Caki2 (cell line): ENCODE measurements at regions not wholly inside any gene's neighbourhood (a gene's known extent, or its start where the extent isn't known, plus 50 kb on each side); places are given as distances from the start of the nearest gene placed in this dataset.
A peak's percentile ranks its signal among the peaks of the same experiment; 100 is the strongest.
"Not testable (repeated sequence)": the region's sequence is repeated elsewhere in the genome, so short reads cannot be mapped to it uniquely, and the experiment has no call there.

Source experiments
- DNase-seq: peaks from one replicate; pipeline ENCODE4 v3.0.0-alpha.2; 2015; ENCODE audit warnings: low read depth
- in situ Hi-C: cut with HindIII; loops from 2 replicates; pipeline ENCODE4 v1.10.0; 2016; ENCODE audit warnings: low sequenced_read_pairs, low pct_unique_long_range_greater_than_20kb, mixed read lengths

GRCh38 chr4:175335331-175335730, 417.2 kb downstream of the ADAM29 start:
- in situ Hi-C loops, result no loop called here

DNA sequence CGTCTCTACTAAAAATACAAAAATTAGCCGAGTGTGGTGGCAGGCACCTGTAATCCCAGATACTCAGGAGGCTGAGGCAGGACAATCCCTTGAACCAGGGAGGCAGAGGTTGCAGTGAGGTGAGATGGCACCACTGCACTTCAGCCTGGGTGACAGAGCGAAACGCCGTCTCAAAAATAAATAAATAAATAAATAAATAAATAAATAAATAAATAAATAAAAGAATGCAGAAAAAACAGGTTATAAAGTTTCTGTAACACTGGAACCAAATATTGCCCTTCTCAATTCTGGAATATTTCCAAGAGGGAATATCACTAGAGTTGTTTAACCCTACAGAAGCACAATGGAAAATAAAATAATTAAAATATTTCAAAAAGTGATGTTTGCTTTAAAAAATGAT, 418.4 kb downstream of the ADAM29 start:
- DNase-seq, in situ Hi-C loops: not testable (repeated sequence)

More at GRCh38 chr4:175335331-175335730, 417.2 kb downstream of the ADAM29 start:
- DNase-seq, result no peak

- DNase-seq, result no peak
These were observed 421.0 kb downstream of the ADAM29 start for GRCh38 chr4:175339100-175339707.

GRCh38 chr4:175341203-175341755, 423.1 kb downstream of the ADAM29 start:
- in situ Hi-C loops, result no loop called here
- no peak for DNase-seq

More at GRCh38 chr4:175339100-175339707, 421.0 kb downstream of the ADAM29 start:
- in situ Hi-C loops, result no loop called here

DNA sequence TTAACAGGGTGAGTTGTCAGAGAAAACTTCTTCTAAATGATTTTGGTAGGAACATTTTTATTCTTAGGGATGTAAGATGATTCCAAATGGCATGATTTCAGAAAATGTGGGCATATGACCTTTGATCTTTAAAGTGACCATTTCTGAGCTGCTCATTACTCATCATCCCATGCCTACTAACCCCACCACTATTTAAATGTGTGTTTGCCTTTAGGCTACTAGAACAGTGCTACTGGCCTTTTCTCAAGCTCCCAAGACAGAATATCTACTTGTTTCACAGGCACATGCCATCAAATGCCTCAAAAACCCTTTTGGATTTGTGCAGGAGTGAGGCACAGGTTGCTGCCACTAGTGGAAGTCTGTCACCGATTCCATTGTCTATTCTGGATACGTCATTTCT, 428.2 kb downstream of the ADAM29 start:
- in situ Hi-C loops, result no loop called here
- peak; percentile 16 for DNase-seq

- in situ Hi-C loops, result no loop called here
- no peak for DNase-seq
These were observed 432.1 kb downstream of the ADAM29 start for GRCh38 chr4:175350246-175350645.

- no peak for DNase-seq
- in situ Hi-C loops, result no loop called here
These were observed 433.3 kb downstream of the ADAM29 start for GRCh38 chr4:175351473-175351872.

- DNase-seq, result no peak
- in situ Hi-C loops, result no loop called here
These were observed 443.0 kb downstream of the GPM6A start for GRCh38 chr4:175369087-175369486.

- in situ Hi-C loops, result no loop called here
- DNase-seq, result no peak
These were observed 441.0 kb downstream of the GPM6A start for GRCh38 chr4:175371091-175371490.

- in situ Hi-C loops, result no loop called here
- no peak for DNase-seq
These were observed 439.0 kb downstream of the GPM6A start for GRCh38 chr4:175373031-175373430.

DNA sequence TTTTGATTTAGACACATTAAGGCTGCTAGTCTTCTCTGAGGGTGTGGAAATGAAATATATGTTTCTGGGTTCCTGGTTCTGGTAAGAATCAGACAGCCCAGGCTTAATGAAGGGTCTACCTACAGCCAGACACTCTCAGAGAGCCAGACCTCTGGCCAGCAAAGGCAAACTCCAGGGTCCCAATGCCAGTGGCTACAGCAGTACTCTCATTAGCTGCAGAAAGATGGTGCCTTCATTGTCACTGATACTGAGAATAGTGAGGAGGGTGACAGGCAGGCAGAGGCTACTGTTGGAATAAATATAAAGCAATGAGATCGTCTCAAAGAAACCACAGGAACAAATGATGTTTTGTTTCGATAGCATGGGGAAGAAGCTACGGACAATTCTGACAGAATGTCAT, 437.6 kb downstream of the GPM6A start:
- in situ Hi-C loops, result no loop called here
- no peak for DNase-seq

DNA sequence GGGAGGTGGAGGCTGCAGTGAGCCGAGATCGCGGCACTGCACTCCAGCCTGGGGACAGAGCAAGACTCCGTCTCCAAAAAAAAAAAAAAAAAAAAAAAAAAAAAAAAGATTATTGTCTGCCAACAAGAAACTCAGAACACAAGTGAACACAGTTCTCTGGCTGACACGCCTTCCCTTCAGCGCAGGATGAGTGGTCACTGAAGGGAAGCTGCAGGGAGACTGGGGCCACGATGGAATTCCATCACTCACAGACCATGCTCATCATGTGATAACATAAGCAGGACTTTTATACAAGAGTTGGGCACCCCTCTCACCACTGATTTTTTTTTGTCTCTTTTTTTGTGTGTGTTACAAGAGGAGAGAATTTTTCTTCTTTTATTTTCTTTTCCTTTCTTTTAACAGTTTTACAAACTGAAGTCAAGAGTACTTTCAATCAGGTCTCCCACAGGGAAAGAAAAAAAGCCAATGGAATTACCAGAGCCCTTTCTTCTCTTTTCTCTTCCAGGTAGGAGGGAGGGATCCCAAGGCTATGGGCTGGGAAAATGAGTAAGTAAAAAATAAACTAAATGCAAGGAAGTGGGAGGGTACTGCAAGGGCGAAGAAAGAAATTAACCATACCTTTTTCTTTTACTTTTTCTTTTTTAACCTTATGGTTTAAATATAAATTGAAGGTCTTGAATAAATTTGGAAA, 435.6 kb downstream of the GPM6A start:
- DNase-seq, result no peak
- in situ Hi-C loops, result no loop called here

- in situ Hi-C loops, result no loop called here
- no peak for DNase-seq
These were observed 434.9 kb downstream of the GPM6A start for GRCh38 chr4:175377203-175377602.

- DNase-seq, result no peak
- in situ Hi-C loops, result no loop called here
These were observed 433.7 kb downstream of the GPM6A start for GRCh38 chr4:175378372-175378771.

- DNase-seq, result no peak
- in situ Hi-C loops, result no loop called here
These were observed 431.2 kb downstream of the GPM6A start for GRCh38 chr4:175380841-175381240.

- in situ Hi-C loops, result no loop called here
- no peak for DNase-seq
These were observed 426.3 kb downstream of the GPM6A start for GRCh38 chr4:175385797-175386196.

DNA sequence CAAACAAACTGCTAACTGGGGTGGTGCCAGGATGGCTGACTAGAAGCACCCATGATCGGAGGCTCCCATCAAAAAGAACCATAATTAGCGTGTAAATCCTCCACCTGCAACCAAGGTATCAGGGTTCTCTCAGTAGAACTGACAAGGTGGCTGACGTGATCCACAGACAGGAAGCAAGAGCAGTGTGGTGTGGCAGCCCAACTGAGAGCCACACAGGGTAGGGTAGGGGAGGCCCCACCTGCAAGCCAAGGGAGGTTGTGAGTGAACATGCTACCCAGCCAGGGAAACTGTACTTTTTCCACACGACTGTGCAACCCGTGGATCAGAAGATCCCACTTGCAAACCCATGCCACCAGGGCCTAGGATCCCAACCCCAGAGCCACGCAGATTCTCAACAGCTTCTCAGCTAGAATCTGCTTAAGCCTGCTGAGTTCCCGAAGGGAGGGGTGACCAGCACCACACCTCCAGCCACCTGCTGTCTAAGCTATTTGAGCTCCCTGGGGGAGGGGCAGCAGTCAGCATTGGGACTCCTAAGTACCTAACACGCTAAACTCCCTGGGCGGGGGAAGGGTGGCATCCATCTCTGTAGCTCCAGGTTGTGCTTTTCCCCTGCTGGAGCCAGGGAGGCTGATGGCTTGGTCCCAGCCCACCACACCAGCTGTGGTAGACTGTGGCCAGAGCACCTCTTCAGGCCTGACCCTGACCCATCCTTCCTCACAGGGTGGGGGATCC, 425.1 kb downstream of the GPM6A start:
- in situ Hi-C loops, result no loop called here
- DNase-seq, result no peak

- in situ Hi-C loops, result no loop called here
- no peak for DNase-seq
These were observed 417.9 kb downstream of the GPM6A start for GRCh38 chr4:175394208-175394607.

- DNase-seq, result no peak
- in situ Hi-C loops, result no loop called here
These were observed 406.1 kb downstream of the GPM6A start for GRCh38 chr4:175405961-175406360.
